ENCODE measurements at regions not wholly inside any gene's neighbourhood (a gene's known extent, or its start where the extent isn't known, plus 50 kb on each side); places are given as distances from the start of the nearest gene placed in this dataset.

DNA sequence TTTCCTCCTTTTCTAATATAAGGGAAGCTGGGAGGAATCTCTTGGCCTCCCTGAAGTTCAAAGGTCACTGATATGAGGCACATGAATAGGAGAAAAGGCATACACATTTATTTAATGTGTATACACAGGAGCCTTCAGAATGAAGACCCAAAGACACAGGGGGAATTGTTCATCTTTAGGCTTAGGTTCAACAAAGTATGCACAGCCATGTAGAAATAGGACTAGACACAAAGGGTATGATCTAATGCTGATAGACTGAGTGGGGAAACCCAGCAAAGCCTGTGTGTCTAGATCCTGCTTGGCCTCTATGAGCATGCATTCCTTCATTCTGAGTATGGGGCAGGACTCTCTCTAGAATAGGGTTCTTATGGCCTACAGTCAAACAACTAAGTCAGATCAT lies 177.1 kb upstream of the RFC3 start:
- Mint-ChIP-seq H3K4me1 (ENCODE audit: low read depth, unreplicated experiment) (no peaks in the 10 kb centered on the region), H3K4me3 (ENCODE audit: low read depth, unreplicated experiment) (no peak overlapping the region), H3K36me3 (ENCODE audit: insufficient read depth, unreplicated experiment) (no peaks in the 10 kb centered on the region), H3K27me3 (ENCODE audit: unreplicated experiment) (no peaks in the 10 kb centered on the region), H3K9me3 (ENCODE audit: low read depth, unreplicated experiment) (no peaks in the 10 kb centered on the region), H3K27ac (ENCODE audit: unreplicated experiment) (no peak overlapping the region)
- intact Hi-C loops (cut with micrococcal nuclease; ENCODE audit: unreplicated experiment) = no loop called here
- TF ChIP-seq, protein P1, sequence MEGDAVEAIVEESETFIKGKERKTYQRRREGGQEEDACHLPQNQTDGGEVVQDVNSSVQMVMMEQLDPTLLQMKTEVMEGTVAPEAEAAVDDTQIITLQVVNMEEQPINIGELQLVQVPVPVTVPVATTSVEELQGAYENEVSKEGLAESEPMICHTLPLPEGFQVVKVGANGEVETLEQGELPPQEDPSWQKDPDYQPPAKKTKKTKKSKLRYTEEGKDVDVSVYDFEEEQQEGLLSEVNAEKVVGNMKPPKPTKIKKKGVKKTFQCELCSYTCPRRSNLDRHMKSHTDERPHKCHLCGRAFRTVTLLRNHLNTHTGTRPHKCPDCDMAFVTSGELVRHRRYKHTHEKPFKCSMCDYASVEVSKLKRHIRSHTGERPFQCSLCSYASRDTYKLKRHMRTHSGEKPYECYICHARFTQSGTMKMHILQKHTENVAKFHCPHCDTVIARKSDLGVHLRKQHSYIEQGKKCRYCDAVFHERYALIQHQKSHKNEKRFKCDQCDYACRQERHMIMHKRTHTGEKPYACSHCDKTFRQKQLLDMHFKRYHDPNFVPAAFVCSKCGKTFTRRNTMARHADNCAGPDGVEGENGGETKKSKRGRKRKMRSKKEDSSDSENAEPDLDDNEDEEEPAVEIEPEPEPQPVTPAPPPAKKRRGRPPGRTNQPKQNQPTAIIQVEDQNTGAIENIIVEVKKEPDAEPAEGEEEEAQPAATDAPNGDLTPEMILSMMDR (IDR thresholded peaks at IDR 0.05; ENCODE audit: unreplicated experiment) = no peak
- CTCF ChIA-PET = no interaction called here
- no peak for DNase-seq
- BruUV-seq (replicated peaks) = no TSS peak

DNA sequence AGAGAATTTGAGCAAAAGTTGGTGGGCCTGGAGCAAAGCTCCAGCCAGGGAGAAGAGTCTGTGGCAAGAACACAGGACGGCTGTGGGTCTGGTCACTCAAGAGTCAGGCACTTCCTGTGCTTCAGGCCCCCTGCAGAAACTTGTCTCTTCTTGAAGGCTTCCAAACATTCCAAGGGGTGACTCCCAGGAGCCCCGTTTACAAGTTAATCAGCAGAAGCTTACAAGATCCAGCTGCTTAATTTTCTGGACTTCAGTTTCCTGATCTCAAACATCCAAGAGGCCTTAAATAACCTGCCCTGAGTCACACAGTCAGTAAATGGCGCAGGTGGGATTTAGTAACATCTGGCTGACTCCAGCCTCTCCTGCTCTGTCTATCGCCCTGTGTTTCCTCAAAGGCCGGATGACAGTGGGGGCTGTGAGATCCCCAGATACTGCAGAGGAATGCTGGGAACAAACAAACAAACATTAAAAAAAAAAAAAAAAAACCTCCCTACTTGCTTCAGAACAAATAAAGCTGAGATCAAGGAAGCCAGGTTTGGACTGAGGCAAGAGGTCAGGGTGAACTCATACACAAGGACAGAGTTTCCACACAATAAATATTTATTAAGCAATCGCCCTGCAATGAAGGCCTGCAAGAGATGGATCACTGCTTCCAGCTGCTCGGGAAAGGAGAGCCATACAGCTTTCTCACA lies 175.4 kb upstream of the RFC3 start:
- Mint-ChIP-seq H3K9me3 (ENCODE audit: low read depth, unreplicated experiment) (no peaks in the 10 kb centered on the region), H3K27me3 (ENCODE audit: unreplicated experiment) (no peaks in the 10 kb centered on the region), H3K36me3 (ENCODE audit: insufficient read depth, unreplicated experiment) (no peaks in the 10 kb centered on the region), H3K27ac (ENCODE audit: unreplicated experiment) (no peak overlapping the region), H3K4me3 (ENCODE audit: low read depth, unreplicated experiment) (no peak overlapping the region), H3K4me1 (ENCODE audit: low read depth, unreplicated experiment) (no peaks in the 10 kb centered on the region)
- CTCF ChIA-PET = no interaction called here
- BruUV-seq (replicated peaks) = no TSS peak
- no peak for DNase-seq
- TF ChIP-seq, protein P1 (IDR thresholded peaks at IDR 0.05; ENCODE audit: unreplicated experiment) = no peak
- intact Hi-C loops (cut with micrococcal nuclease; ENCODE audit: unreplicated experiment) = no loop called here

DNA sequence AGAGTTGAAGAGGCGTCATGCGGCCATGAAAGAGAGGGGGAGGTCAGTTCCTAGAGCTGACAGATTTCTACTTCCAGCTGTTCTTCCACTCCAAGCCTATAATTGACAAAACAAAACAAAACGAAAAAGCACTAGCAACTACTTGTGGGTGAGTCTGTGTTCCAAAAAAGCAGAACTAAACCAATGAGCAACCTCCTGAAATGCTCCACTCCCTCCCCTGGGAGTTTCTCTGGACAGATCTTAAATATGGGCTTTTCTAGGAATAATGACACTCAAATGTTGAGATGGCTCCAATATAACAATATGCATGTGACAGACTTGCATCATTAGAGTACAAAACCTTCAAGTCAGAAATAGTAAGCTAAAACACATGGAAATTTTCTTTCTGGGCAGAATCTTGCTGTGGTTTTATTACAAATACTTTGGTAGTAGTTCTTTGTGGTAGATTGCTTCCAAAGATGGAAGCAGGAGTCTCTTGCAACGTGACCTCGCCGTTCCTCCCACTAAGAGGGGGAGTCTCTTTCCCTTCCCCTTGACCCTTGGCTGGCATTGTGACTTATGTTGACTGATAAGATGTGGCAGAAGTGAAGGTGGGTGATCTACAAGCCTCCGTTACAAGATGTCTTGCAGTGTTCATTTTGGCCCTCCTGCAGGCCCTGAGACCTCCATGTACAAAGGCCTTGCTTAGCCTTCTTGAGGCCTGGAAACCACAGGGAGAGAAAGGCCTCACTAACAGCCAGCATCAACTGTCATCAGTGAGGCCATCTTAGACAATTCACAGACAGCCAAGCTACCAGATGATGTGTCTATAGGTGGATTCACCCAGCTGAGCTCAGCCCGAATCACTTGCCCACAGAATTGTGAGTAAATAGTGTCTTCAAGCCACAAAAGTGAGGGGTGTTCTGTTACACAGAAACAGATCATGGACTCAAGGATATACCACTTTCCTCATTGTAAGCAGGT lies 173.1 kb upstream of the RFC3 start:
- no TSS peak for BruUV-seq (replicated peaks)
- Mint-ChIP-seq H3K4me1 (ENCODE audit: low read depth, unreplicated experiment) (no peaks in the 10 kb centered on the region), H3K36me3 (ENCODE audit: insufficient read depth, unreplicated experiment) (no peaks in the 10 kb centered on the region), H3K4me3 (ENCODE audit: low read depth, unreplicated experiment) (no peak overlapping the region), H3K9me3 (ENCODE audit: low read depth, unreplicated experiment) (no peaks in the 10 kb centered on the region), H3K27ac (ENCODE audit: unreplicated experiment) (no peak overlapping the region), H3K27me3 (ENCODE audit: unreplicated experiment) (no peaks in the 10 kb centered on the region)
- intact Hi-C loops (cut with micrococcal nuclease; ENCODE audit: unreplicated experiment) = no loop called here
- TF ChIP-seq, protein P1 (IDR thresholded peaks at IDR 0.05; ENCODE audit: unreplicated experiment) = no peak
- CTCF ChIA-PET = no interaction called here
- no peak for DNase-seq

DNA sequence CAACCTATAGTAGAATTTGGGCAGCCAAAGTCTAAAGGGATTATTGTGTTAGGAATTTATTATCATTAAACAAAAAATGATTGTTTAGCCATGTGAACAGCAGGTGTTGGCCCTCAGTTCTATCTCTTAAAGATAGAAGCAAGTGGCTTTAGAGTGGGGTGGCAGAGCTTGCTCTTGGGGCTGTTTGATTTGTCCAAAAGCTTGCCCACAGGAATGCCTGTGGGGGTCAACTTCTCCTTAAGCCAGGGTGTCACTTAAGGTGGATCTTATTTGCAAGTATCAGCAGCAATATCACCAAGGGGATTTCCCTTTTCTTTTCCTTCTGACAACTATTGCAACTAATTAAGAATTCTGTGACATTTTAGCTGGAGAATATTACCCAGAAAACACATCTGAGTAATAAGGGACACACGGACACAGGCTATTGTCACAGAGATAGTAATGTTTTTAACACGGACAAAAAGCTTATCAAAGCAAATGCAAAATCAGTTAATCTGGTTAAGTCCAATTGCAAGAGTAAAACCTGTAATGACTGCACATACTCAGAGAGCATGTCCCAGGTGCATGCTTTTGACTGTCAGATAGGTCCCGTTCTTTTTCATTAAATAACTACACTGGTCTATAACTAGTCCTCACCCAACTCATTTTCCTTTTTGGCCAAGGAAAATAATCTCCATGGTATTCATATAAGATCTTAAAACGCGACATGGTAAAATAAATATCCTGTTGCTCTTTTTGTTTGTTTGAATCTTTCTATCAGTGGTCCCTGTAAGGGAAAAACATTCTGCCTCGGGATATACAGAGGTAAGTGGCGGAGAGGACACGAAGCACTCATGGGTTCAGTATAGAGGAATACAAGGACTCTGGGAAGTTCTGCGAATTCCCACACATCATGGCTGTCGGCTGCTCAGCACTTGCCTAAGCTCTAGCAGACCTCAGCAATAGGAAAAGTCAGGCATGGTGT lies 172.1 kb upstream of the RFC3 start:
- no TSS peak for BruUV-seq (replicated peaks)
- no peaks in the 10 kb centered on the region for H3K36me3 Mint-ChIP-seq (ENCODE audit: insufficient read depth, unreplicated experiment)
- H3K4me3 Mint-ChIP-seq (ENCODE audit: low read depth, unreplicated experiment) = no peak overlapping the region
- intact Hi-C loops (cut with micrococcal nuclease; ENCODE audit: unreplicated experiment) = no loop called here
- H3K27ac Mint-ChIP-seq (ENCODE audit: unreplicated experiment) = no peak overlapping the region
- DNase-seq = no peak
- TF ChIP-seq, protein P1 (IDR thresholded peaks at IDR 0.05; ENCODE audit: unreplicated experiment) = no peak
- CTCF ChIA-PET = no interaction called here
- H3K9me3 Mint-ChIP-seq (ENCODE audit: low read depth, unreplicated experiment) = no peaks in the 10 kb centered on the region
- H3K27me3 Mint-ChIP-seq (ENCODE audit: unreplicated experiment) = no peaks in the 10 kb centered on the region
- H3K4me1 Mint-ChIP-seq (ENCODE audit: low read depth, unreplicated experiment) = no peaks in the 10 kb centered on the region

Measured in Calu3 (cell line).